ENCODE measurements at regions not wholly inside any gene's neighbourhood (a gene's known extent, or its start where the extent isn't known, plus 50 kb on each side); places are given as distances from the start of the nearest gene placed in this dataset.

DNA sequence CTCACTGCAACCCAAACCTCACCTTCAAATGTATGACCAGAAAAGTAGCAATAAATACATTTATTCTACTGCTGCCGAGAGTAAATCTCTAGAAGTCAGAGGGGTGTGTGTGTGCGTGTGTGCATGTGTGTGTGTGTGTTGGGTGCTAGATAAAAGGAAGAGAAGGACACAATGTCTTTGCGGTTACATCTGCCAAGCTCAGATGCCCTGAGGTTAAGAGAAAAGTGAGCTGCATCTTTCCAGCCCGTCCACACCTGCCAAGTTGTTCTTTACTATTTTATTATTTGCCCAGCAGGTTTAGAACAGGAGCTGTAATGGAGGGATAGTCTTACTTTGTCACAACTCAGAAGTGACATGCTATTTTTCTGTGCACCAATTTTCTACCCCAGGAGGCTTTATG, 54.5 kb upstream of the ANKFN1 start:
- no peak for DNase-seq

DNA sequence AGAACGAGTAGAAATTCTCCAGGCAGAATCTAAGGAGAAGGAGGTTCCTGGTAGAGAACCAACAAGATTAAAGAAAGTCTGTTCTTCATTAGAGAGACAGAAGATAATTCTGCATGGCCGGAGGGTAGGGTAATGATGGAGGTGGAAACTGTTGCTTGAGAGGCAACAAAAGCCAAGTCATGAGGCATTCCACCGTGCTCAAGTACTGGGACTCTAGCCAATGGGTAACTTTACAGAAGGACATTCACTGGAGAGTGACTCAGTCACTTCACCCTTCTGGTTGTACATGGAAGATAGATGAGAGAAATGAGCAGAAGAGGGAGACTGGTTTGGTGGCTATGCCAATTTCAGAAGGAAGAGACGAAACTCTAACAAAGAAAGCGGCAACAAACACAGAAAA, 53.6 kb upstream of the ANKFN1 start:
- DNase-seq, result no peak

Data from NCI-H1105 treated with DMSO at 0.1 percent for 48 hours (cell line).